GM21367 (cell line): ENCODE measurements at regions not wholly inside any gene's neighbourhood (a gene's known extent, or its start where the extent isn't known, plus 50 kb on each side); places are given as distances from the start of the nearest gene placed in this dataset.

Source experiments
- ATAC-seq: cut with Tn5 transposase; IDR thresholded peaks from one replicate; pipeline ENCODE4 v1.9.1; 2021; ENCODE audit not compliant: unreplicated experiment

DNA sequence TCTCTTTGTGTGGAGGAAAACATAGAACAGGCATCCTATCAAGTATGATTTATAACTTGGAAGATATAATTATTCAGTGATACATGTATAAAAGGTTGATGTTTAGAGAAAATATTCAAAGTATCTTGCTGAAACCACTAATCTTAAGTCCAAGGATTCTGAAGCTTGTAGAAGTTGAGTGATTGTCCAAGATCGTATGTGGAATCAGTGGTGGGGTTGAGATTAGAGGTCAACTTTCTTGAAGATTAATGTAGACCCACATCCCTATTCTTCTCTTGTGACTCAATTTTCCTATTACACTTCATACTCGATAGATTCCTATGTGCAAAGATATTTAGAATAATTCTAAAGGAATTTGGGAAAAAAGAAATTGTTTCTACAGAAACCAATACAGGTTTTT is 1565.9 kb upstream of the ACVR2A start:
- ATAC-seq: no peak

DNA sequence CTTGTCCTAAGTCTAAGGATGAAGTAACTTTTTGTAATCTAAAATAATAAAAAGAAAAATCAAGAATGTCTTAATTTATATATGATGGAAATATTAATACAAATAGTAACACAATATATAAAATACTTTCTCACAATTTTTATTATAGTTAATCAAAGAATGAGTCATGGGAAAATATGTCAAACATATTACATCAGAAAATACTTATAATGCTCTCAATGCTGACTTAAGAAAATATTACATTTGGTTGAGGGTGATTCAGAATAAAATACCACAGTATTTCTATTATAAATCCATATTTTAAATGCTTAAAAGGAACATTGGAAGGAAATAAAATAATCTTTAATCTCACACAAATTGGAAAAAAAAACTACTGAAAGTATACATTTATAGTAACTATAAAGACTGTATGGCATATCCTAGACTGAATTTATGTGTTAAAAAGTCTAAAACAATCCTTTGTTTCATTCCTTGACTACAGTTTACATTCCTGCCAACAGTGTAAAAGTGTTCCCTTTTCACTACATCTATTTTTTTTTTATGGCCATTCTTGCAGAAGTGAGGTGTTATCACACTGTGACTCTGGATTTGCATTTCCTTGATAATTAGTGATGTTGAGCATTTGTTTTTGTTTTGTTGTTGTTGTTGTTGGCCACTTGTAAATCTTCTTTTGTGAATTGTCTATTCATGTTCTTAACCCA is 1573.5 kb upstream of the ACVR2A start:
- ATAC-seq: no peak

DNA sequence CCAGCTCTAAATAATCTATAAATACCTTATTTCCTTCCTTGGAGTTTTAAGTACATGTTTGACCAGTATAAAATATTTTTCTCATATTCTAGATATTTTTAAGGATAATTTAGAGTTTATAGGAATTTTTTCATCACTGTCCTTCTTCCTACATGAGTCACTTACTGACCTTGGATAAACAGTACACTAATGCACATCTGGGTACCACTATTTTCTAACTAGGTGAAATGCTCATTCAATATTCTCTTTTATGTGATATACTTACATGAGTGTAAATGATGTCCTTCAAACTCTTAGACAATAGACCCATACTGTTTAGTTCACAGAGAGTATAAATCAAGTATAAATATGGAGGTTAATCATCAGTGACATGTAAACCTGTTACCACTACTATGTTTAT is 1574.2 kb upstream of the ACVR2A start:
- ATAC-seq: no peak

DNA sequence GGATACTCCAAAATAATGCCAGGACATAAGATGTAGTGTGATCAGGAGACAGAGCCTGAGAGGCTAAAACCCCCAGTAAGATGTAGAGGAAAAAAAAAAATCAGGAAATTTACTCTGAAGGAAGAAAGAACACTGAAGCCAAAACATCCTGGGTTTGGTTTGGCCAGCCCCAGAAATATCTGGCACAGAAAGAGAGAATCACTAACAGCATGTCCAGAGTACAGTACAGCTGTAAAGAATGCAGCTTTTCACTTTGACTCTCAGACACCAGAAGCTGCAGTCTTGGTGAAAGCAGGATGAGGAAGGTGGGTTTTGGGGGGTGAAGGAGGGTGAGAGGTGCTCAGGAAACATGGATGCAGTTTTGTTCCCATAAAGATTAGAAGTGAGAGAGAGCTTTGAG is 1577.7 kb upstream of the ACVR2A start:
- ATAC-seq: no peak

DNA sequence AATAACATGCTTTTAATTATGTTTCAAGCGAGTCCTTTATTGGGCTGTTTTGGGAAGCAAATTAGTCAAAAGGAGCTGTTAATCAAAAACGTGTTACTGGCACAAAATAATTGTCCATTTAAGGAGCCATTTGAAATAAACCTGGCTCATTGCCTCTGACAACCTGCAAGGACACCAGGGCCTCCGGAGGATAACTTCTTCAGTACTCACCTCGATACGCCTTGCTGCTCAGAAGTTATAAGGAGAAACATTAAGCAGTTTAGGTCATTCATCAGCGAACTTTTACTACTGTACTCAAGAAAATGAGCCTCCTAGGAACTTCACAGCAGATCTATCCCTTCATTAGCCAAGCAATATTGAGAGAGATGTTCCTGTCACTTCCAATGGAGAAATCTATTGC is 1579.2 kb upstream of the ACVR2A start:
- ATAC-seq: no peak

DNA sequence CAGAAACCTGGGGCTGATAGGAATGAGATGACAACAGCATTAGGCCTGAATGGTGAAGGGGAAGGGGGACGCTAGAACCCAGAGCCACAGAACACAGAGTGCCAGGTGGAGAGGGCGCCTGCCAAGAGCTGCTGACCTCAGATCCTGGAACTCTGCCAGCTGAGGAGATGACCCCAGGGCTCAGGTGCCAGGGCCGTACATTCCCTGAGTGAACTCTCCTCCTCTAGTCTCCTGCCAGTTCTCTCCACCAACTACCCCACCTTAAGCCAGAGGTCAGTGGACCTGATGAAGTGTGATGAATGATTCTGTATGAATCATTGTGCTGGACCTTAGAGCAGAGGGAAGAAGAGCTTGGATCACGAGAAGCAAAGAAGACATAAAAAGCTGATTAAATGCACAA is 1582.2 kb upstream of the ACVR2A start:
- ATAC-seq: no peak

DNA sequence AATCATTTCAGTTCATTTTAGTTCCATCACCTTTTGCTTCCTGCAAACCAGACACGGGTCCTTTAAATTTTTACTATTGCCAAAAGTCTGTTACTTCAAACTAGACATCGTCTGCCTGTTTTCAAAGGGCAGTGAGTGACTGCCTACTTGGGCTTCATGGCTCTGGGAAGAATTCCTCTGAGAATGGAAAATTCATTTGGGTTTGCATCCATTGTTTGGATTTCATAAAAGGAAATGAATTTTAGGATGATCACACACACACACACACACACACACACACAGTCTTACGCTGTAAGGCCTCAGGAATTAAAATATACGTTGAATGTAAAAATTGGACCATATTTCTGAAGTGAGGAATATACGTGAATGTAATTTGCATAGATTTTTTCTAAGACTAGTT is 1584.3 kb upstream of the ACVR2A start:
- ATAC-seq: no peak

DNA sequence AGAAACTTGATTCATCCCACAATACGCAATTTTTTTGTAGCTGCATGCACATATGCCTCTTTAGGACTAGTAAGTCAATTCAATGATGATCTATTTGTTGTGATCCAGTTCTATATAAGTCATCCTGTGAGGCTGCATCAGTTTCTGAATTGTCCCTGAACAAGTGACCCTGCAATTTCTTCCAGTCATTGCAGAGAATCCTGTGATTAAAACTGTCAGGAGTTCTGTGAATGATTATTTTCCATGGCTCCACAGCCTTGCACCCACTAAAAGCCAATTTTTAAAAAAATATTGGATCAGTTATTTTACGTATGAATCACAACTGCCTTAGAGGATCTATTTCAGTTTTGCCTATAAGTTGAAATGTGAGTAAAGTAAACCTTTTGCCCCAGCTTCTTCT is 1585.0 kb upstream of the ACVR2A start:
- no peak for ATAC-seq

DNA sequence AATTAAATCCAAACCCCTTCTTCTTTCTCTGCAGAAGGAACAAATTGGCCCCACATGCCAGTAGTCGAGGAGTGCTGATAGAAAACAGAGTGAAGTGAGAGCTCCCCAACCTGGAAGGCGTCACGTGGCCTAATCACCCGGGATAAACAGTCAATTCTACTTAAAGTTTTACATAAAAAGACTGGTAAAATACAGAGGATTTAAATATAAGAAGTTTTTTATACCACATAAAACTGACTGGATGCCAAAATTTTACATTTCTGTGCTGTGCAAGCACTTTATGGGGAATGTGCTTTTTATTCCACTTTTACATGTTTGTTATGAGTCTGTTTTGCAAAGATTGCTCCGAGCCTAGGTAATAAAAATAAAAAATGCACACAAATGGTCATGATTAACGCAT is 1586.8 kb upstream of the ACVR2A start:
- ATAC-seq: no peak

DNA sequence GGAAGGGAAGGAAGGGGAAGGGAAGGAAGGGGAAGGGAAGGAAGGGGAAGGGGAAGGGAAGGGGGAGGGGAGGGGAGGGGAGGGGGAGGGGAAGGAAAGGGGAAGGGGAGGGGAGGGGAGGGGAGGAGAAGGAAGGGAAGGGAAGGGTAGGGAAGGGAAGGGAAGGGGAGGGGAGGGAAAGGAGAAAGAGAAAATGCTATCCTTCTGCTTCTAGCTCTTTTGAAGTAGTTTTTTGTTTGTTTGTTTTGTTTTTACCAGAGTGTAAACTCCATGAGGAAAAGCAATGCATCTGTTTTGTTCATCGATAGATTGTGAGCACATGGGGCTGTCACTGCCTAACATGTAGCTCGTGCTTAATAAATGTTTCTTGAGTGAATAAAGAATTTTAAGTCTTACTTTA is 1592.7 kb upstream of the ACVR2A start:
- no peak for ATAC-seq

DNA sequence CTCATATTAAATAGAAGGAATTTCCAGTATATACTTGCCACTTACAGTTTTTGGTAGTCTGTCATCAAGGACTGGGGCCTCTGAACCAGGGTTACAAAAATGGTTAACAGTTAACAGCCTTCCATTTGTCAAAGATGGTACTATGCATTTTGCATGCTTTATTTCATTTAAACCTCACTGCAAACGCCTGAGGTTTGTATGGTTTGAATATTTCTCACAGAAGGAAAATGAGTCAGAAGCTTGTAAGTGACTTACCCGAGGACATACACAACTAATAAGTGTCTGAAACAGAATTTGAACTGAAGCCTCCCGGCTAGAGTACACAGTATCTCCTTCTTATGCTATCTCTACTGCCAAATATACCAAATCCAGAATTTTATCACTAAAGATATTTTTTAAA is 1593.5 kb upstream of the ACVR2A start:
- ATAC-seq: no peak

DNA sequence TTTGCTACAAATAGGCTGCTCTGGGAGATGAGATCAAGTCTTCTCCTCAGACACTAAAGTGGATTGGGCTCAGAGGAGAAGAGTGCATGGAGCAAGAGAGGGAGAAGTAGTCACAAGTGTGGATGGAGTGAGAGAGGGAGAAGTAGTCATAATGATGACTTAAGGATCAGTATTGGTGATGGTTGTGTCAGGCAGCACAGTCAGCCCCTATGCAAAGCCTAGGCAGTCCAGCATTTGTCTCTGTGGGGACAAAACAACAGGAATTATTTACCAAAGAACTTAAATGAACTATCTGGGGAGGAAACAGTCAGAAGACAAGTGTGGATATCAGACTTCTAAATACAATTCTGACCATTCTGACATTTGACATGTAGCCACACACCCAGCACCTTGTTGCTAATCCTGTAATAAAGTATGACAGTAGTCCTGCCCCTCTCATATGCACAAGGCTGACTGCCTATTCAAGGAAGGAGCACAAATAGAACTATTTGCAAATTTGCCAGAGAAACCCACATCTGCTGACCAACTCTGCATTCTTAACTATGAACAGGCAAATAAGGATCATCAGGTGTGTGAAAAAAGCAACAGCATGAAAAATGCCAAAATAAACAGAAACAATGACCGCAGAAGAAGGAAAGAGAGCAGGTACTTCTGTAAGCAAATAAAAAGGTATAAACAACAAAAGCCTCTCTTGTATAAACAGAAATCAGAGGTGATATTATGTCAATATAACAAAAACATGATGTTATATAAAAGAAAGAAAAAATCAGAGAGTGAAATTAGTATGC is 1597.9 kb upstream of the ACVR2A start:
- ATAC-seq: no peak

DNA sequence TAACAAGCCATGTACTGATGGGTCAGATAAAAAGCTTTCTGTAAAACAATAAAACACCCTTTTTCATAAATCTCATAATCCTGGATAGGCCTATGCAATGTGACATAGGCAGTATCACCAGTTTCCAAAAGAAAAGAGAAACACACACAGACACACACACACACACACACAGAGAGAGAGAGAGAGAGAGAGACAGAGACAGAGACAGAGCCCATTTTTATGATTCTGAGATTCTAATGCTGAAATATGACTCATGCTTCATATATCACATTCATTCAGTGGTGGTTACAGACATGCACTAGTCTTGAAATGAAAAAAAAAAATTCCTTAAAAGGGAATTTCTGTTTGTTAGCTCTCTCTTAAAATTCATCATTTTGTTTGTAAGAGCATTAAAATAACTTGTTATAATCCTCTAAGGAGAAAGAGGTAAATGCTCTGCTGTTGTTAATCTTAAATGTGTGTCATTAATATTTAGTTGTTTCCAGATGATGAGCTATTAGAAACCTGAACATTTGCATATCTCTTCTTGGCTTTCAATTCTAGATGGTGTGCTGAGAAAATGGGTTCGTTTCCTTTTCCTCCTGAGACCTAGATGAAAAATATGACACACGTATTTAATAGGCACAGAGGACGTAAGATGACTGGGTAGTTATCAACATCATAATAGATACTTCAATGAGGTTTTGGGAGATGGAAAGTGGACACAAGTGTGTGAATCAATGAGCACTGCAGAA is 1598.7 kb upstream of the ACVR2A start:
- no peak for ATAC-seq

DNA sequence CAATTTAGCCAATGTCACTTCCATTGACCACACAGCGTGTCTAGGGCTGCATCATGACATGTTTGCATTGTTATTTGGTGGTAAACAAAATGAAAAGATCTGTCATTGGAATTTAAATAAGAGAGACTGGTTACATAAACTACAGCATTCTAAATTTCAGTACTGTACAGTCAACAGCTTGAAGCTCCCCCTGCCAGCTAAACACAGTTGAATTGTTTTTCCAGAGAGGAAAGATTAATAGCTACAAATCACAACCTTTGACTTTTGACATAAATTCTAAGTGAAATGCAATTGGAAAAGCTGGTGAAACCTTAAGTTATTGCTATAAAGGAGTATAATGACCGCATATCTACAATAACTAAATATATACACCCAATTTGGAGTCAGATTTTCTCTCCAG is 1600.0 kb upstream of the ACVR2A start:
- ATAC-seq: no peak

DNA sequence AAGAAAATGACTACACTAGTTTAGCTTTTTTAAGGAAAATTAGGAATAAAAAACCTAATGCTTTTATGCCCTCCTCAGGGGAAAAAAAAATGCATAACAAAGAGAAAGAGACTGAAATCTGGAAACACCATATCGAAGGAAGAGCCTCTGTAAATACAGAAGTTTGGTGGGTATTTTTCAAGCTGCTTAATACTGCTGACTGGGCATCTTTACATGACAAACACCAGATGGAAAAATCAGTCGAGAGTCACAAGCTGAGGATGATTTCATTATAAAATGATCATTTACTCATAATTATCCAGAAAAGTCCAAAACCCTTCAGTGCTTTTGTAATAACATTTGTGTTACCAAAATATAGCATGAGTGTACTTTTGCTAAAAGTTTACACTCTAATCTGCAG is 1600.7 kb upstream of the ACVR2A start:
- ATAC-seq: no peak

DNA sequence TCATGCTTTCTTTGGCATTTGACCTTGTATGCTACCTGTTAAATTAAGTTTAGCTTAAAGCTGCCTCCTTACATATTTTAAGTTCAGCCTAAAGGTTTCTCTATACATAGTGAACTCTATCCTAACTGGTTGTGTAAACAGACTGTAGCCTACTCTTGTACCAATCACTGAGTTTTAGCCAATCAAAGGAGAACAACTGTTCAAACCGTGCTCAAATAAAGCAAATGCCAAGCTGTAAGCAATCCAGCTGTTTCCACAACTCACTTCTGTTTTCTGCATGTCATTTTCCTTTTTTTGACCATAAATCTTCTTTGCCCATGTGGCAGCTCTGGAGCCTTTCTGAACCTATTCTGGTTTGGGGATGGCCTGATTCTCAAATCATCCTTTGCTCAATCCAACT is 1603.8 kb upstream of the ACVR2A start:
- no peak for ATAC-seq

DNA sequence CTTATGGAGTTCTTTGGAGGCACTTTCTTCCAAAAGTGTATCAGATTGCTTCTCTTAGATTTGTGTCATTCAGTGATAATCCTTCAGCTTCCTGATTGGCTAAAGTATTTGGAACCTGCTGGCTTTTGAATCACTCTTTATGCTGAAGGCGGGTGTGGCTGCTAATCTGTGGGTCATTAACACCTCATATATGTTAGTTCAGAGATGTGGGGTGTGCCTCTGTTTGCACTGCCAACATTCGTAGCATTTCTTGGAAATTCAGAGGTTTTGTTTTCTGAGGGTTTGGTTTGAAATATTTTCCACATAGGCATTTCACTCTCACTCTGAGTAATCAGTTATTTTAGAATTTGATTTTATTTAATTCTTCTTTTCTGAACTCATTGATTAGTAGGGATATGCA is 1604.4 kb upstream of the ACVR2A start:
- no peak for ATAC-seq

DNA sequence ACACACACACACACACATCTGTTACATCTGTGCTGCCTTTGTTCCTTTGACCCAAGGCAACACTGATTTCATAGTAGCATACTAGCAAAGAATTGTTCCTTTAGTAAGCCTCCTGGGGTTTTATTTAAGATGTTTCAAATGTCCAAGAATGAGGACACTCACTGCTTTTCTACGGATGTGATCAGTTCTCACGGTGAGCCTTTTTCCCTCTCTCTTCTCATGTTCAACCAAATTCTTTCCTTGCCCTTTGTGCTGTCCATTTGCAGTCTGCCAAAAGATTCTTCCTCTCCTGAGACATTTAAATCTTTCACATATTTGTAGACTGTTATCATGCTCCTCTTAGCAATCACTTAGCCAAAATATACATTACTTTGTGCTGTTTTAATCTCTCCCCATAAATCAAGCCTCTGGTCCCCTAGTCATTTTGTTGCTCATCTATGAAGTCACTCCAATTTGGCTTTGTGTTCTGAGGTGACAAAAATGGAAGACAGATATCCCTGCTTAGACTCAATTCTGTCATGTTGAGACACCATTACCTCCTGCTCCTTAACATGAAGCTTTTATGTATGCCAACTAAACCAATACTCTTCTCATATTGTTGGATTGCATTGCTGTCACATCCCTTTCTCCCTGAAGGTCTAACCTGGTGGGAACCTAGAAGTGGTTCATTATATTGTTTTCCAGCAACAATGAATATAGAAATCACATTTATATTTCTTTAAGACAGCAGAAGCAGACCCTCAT is 1605.3 kb upstream of the ACVR2A start:
- no peak for ATAC-seq

DNA sequence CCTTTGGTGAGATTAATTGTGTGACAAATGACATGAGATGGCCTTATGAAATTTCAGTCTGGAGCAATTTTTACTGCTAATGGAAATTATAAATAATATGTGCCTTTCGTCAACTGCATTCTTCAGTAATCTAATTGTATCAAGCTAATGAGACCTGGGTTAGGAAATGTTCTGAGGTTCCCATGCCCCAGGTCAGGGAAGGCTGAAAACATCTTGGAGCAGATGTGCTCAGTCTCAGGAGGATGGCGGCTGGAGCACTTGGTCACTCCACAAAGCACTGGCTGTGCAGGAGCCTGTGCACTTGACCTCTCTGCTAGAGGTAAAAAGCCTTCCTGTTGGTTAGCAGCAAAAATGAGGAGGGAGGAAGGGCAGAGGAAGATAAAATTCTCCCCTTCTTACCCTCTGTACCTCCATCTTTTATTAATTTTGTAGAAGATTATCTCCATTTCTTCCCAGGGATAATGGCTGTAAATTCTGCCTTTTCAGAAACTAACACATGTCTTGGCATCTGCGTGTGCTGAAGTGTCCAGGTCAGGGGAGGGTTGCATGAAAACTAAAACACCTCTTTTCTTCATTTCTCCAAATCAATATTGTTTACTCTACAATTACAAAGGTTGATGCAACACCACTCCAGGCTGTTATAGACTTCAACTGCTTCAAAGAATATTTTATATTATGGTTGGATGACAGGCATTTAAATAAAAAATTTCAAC is 1606.4 kb upstream of the ACVR2A start:
- ATAC-seq: no peak

DNA sequence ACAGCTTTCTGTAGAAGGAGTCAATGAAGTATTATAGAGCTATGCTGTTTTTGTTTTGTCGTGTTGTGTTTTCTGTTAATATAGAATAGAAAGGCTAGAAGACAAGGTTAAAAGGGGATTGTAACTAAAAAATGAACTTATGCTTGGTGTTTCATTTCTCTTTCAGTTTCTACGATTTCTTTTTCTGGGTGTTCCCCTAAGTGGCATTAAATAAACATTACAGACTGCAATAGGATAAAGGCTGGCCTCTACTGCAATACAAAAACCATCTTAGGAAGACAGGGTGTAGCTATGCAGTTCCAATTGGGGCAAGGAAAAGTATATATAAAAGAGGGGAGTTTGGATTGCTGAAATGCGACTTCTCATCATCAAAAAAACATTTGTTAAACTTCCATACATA is 1609.7 kb upstream of the ACVR2A start:
- ATAC-seq: no peak
